ENCODE measurements at regions not wholly inside any gene's neighbourhood (a gene's known extent, or its start where the extent isn't known, plus 50 kb on each side); places are given as distances from the start of the nearest gene placed in this dataset.

DNA sequence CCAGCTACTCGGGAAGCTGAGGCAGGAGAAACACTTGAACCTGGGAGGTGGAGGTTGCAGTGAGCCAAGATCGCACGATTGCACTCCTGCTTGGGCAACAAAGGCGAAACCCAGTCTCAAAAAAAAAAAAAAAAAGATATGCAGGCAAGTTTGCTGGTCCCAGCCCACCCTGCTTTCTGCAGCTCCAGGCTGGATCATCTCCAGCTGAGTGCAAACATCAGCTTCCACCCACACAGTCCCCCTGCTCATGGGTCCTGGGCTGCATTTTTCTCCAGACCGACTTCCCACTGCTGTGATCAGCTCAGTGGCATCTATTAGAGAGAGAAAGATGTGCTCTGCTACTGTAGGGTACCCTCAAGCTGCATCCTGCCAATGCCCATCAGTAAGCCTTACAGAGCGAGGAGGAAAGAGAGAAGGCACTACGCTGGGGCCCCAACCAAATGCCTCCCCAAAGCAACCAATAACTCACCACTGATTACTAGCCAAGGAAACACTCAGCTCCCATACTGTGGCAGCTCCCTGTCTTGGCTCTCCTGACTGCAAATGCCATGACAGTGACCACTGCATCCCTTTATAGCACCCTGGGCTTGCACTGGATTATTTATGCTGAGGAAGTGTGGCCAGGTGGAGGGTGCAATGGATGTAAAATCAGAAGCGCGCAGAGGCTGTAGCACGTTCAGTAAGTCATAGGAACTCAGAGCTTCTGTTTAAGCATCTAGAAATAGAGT, 170.9 kb upstream of the ZNF507 start:
- Histone ChIP-seq H3K4me3 (ENCODE audit: low read length) (no peak overlapping the region), H3K79me2 (ENCODE audit: low read length) (no peaks in the 10 kb centered on the region), H3K4me1 (ENCODE audit: low read length) (no peaks in the 10 kb centered on the region), H3K9ac (ENCODE audit: low read length) (no peak overlapping the region), H3F3A (ENCODE audit: insufficient read depth, low read length) (no peaks in the 10 kb centered on the region), H3K4me2 (ENCODE audit: low read depth, low read length) (no peak overlapping the region), H3K27me3 (replicated peaks; ENCODE audit: insufficient read depth, low read length) (peaks cover 39% of the 10 kb centered on the region), H4K20me1 (ENCODE audit: insufficient read depth, low read length) (no peaks in the 10 kb centered on the region), H2AFZ (ENCODE audit: low read length) (no peak overlapping the region), H3K36me3 (replicated peaks; ENCODE audit: insufficient read depth, low read length) (no peaks in the 10 kb centered on the region), H3K27ac (ENCODE audit: low read length) (no peak overlapping the region), H3K9me3 (replicated peaks; ENCODE audit: insufficient read depth, low read length) (no peaks in the 10 kb centered on the region), H3K9me2 (replicated peaks; ENCODE audit: insufficient read depth, low read length) (no peaks in the 10 kb centered on the region)
- no peak for DNase-seq
- no peak for TF ChIP-seq EZH2 (optimal IDR thresholded peaks at IDR 0.05; ENCODE audit: low read depth, low read length)
- no peak for TF ChIP-seq EZH2phosphoT487 (IDR thresholded peaks at IDR 0.05; ENCODE audit: low read length)
- TF ChIP-seq, protein P1, sequence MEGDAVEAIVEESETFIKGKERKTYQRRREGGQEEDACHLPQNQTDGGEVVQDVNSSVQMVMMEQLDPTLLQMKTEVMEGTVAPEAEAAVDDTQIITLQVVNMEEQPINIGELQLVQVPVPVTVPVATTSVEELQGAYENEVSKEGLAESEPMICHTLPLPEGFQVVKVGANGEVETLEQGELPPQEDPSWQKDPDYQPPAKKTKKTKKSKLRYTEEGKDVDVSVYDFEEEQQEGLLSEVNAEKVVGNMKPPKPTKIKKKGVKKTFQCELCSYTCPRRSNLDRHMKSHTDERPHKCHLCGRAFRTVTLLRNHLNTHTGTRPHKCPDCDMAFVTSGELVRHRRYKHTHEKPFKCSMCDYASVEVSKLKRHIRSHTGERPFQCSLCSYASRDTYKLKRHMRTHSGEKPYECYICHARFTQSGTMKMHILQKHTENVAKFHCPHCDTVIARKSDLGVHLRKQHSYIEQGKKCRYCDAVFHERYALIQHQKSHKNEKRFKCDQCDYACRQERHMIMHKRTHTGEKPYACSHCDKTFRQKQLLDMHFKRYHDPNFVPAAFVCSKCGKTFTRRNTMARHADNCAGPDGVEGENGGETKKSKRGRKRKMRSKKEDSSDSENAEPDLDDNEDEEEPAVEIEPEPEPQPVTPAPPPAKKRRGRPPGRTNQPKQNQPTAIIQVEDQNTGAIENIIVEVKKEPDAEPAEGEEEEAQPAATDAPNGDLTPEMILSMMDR (IDR thresholded peaks at IDR 0.05; ENCODE audit: low read length): no peak

DNA sequence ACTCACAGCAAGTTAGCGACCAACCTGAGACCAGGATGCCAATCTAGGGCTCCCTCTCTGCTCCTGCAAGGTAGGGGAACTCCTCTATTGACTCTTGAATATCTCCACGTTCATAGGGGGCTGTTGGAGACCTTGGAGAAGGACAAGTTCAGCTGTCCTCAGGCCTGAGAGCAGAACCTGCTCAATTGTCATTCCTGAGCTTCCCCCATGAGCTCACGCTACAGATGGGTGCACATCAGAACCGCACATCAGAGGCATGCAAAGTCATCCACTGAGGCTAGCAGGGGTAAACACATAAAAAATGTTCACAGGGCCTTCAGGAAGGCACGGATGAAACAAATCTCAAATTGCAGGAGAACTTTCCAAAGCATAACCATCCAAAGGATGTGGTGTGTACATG, 168.8 kb upstream of the ZNF507 start:
- Histone ChIP-seq H3K9ac (ENCODE audit: low read length) (no peak overlapping the region), H3K27me3 (replicated peaks; ENCODE audit: insufficient read depth, low read length) (peaks cover 34% of the 10 kb centered on the region), H3K9me3 (replicated peaks; ENCODE audit: insufficient read depth, low read length) (no peaks in the 10 kb centered on the region), H3K9me2 (replicated peaks; ENCODE audit: insufficient read depth, low read length) (no peaks in the 10 kb centered on the region), H3K4me3 (ENCODE audit: low read length) (no peak overlapping the region), H2AFZ (ENCODE audit: low read length) (no peak overlapping the region), H3K79me2 (ENCODE audit: low read length) (no peaks in the 10 kb centered on the region), H3K36me3 (replicated peaks; ENCODE audit: insufficient read depth, low read length) (no peaks in the 10 kb centered on the region), H4K20me1 (ENCODE audit: insufficient read depth, low read length) (no peaks in the 10 kb centered on the region), H3K4me1 (ENCODE audit: low read length) (no peaks in the 10 kb centered on the region), H3K27ac (ENCODE audit: low read length) (no peak overlapping the region), H3F3A (ENCODE audit: insufficient read depth, low read length) (no peaks in the 10 kb centered on the region), H3K4me2 (ENCODE audit: low read depth, low read length) (no peak overlapping the region)
- TF ChIP-seq EZH2 (optimal IDR thresholded peaks at IDR 0.05; ENCODE audit: low read depth, low read length) (no peak), EZH2phosphoT487 (IDR thresholded peaks at IDR 0.05; ENCODE audit: low read length) (no peak)
- TF ChIP-seq, protein P1 (IDR thresholded peaks at IDR 0.05; ENCODE audit: low read length): no peak
- no peak for DNase-seq

DNA sequence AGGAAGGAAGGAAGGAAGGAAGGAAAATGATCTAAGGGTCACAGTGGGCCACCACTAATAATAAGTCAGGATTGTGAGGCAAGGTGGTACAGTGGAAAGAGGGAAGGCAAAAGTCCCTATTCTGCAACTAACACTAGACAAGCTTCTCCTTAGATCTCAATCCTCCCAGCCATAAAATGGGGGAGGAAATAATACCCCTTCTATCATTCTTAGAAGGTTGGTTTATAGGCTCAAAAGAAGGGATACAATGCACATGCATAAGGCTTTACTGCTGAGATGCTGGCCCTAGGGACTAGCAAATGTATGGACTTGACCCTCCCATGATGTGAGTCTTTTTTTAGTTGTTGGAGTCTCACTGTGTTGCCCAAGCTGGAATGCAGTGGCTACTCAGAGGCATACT, 167.7 kb upstream of the ZNF507 start:
- no peaks in the 10 kb centered on the region for H4K20me1 ChIP-seq (ENCODE audit: insufficient read depth, low read length)
- no peaks in the 10 kb centered on the region for H3K4me1 ChIP-seq (ENCODE audit: low read length)
- H3K4me3 ChIP-seq (ENCODE audit: low read length): no peak overlapping the region
- H2AFZ ChIP-seq (ENCODE audit: low read length): no peak overlapping the region
- no peak overlapping the region for H3K27ac ChIP-seq (ENCODE audit: low read length)
- peaks cover 30% of the 10 kb centered on the region for H3K27me3 ChIP-seq (replicated peaks; ENCODE audit: insufficient read depth, low read length)
- H3K9me3 ChIP-seq (replicated peaks; ENCODE audit: insufficient read depth, low read length): no peaks in the 10 kb centered on the region
- H3K36me3 ChIP-seq (replicated peaks; ENCODE audit: insufficient read depth, low read length): no peaks in the 10 kb centered on the region
- no peaks in the 10 kb centered on the region for H3F3A ChIP-seq (ENCODE audit: insufficient read depth, low read length)
- H3K9me2 ChIP-seq (replicated peaks; ENCODE audit: insufficient read depth, low read length): no peaks in the 10 kb centered on the region
- no peak overlapping the region for H3K4me2 ChIP-seq (ENCODE audit: low read depth, low read length)
- TF ChIP-seq EZH2phosphoT487 (IDR thresholded peaks at IDR 0.05; ENCODE audit: low read length): no peak
- no peak for TF ChIP-seq EZH2 (optimal IDR thresholded peaks at IDR 0.05; ENCODE audit: low read depth, low read length)
- TF ChIP-seq, protein P1 (IDR thresholded peaks at IDR 0.05; ENCODE audit: low read length): no peak
- DNase-seq: no peak
- H3K9ac ChIP-seq (ENCODE audit: low read length): no peak overlapping the region
- no peaks in the 10 kb centered on the region for H3K79me2 ChIP-seq (ENCODE audit: low read length)

Measured in MM.1S (cell line).